ENCODE measurements at regions not wholly inside any gene's neighbourhood (a gene's known extent, or its start where the extent isn't known, plus 50 kb on each side); places are given as distances from the start of the nearest gene placed in this dataset.
"Not testable (repeated sequence)": the region's sequence is repeated elsewhere in the genome, so short reads cannot be mapped to it uniquely, and the experiment has no call there.

- DNase-seq = no peak
- Mint-ChIP-seq H3K27ac (no peak overlapping the region), H3K36me3 (ENCODE audit: insufficient read depth in 2 of 2) (no peaks in the 10 kb centered on the region), H3K4me3 (no peak overlapping the region), H3K9me3 (peaks cover 0 to 4% of the 10 kb centered on the region in 2 donors), H3K4me1 (ENCODE audit: low read depth) (peaks cover 12% of the 10 kb centered on the region), H3K27me3 (ENCODE audit: low read depth) (peaks cover 48% of the 10 kb centered on the region)
- no peak for ATAC-seq (replicated peaks in 1 of 2)
Observed at GRCh38 chr3:87800516-87800915, 258.3 kb downstream of the CGGBP1 start.

GRCh38 chr3:87798567-87798947, 260.2 kb downstream of the CGGBP1 start:
- Mint-ChIP-seq H3K36me3 (ENCODE audit: insufficient read depth in 2 of 2) (no peaks in the 10 kb centered on the region), H3K27me3 (ENCODE audit: low read depth) (peaks cover 63% of the 10 kb centered on the region), H3K4me3 (no peak overlapping the region), H3K4me1 (ENCODE audit: low read depth) (peaks cover 19% of the 10 kb centered on the region), H3K27ac (no peak overlapping the region), H3K9me3 (peaks cover 0 to 4% of the 10 kb centered on the region in 2 donors)
- DNase-seq (no peak), ATAC-seq (replicated peaks in 1 of 2) (no peak)

- H3K27me3 Mint-ChIP-seq (ENCODE audit: low read depth) = peaks cover 69% of the 10 kb centered on the region
- DNase-seq = no peak
Observed at GRCh38 chr3:87797872-87798566, 260.8 kb downstream of the CGGBP1 start.

GRCh38 chr3:87796843-87797185, 262.0 kb downstream of the CGGBP1 start:
- Mint-ChIP-seq H3K9me3 (peaks cover 0 to 4% of the 10 kb centered on the region in 2 donors), H3K27me3 (ENCODE audit: low read depth) (peaks cover 76% of the 10 kb centered on the region), H3K27ac (no peak overlapping the region), H3K4me3 (no peak overlapping the region), H3K4me1 (ENCODE audit: low read depth) (peaks cover 35% of the 10 kb centered on the region), H3K36me3 (ENCODE audit: insufficient read depth in 2 of 2) (no peaks in the 10 kb centered on the region)
- ATAC-seq (replicated peaks in 1 of 2) (no peak), DNase-seq (no peak)

More at GRCh38 chr3:87797872-87798566, 260.8 kb downstream of the CGGBP1 start:
- Mint-ChIP-seq H3K4me3 (no peak overlapping the region), H3K4me1 (ENCODE audit: low read depth) (peaks cover 24% of the 10 kb centered on the region), H3K36me3 (ENCODE audit: insufficient read depth in 2 of 2) (no peaks in the 10 kb centered on the region), H3K27ac (no peak overlapping the region), H3K9me3 (peaks cover 0 to 4% of the 10 kb centered on the region in 2 donors)
- ATAC-seq (replicated peaks in 1 of 2) = no peak

GRCh38 chr3:87796137-87796842, 262.5 kb downstream of the CGGBP1 start:
- Mint-ChIP-seq H3K27ac (no peak overlapping the region), H3K4me3 (no peak overlapping the region), H3K9me3 (peaks cover 0 to 4% of the 10 kb centered on the region in 2 donors), H3K4me1 (ENCODE audit: low read depth) (peaks cover 36% of the 10 kb centered on the region), H3K36me3 (ENCODE audit: insufficient read depth in 2 of 2) (no peaks in the 10 kb centered on the region), H3K27me3 (ENCODE audit: low read depth) (peaks cover 81% of the 10 kb centered on the region)
- no peak for ATAC-seq (replicated peaks in 1 of 2)
- DNase-seq = no peak

- ATAC-seq (replicated peaks in 1 of 2) = no peak
Observed at GRCh38 chr3:87795701-87796100, 263.1 kb downstream of the CGGBP1 start.

GRCh38 chr3:87793337-87793877, 265.4 kb downstream of the CGGBP1 start:
- DNase-seq (peak; percentile 3 to 10), ATAC-seq (replicated peaks in 1 of 2) (peak; percentile 38 to 52)
- no peak overlapping the region for H3K27ac Mint-ChIP-seq

More at GRCh38 chr3:87795701-87796100, 263.1 kb downstream of the CGGBP1 start:
- H3K4me3 Mint-ChIP-seq = no peak overlapping the region
- H3K9me3 Mint-ChIP-seq = peaks cover 0 to 4% of the 10 kb centered on the region in 2 donors
- peaks cover 87% of the 10 kb centered on the region for H3K27me3 Mint-ChIP-seq (ENCODE audit: low read depth)
- H3K4me1 Mint-ChIP-seq (ENCODE audit: low read depth) = peaks cover 36% of the 10 kb centered on the region
- no peaks in the 10 kb centered on the region for H3K36me3 Mint-ChIP-seq (ENCODE audit: insufficient read depth in 2 of 2)
- DNase-seq = no peak
- H3K27ac Mint-ChIP-seq = no peak overlapping the region

GRCh38 chr3:87792534-87793336, 266.1 kb downstream of the CGGBP1 start, which contains the start of gene HTR1F:
Gene HTR1F, plus strand, starts transcription at chr3:87792706.
- peak within 1 kb of the TSS; percentile 76 to 93 for H3K4me3 Mint-ChIP-seq
- peaks cover 78% of the 10 kb centered on the region for H3K27me3 Mint-ChIP-seq (ENCODE audit: low read depth)
- DNase-seq = peak; percentile 9 to 29
- no peak within 1 kb of the TSS for H3K27ac Mint-ChIP-seq
- peak; percentile 62 to 77 for ATAC-seq (replicated peaks in 1 of 2)
- H3K4me1 Mint-ChIP-seq (ENCODE audit: low read depth) = peaks cover 36% of the 10 kb centered on the region
- no peaks in the 10 kb centered on the region for H3K36me3 Mint-ChIP-seq (ENCODE audit: insufficient read depth in 2 of 2)
- peaks cover 0 to 4% of the 10 kb centered on the region in 2 donors for H3K9me3 Mint-ChIP-seq

More at GRCh38 chr3:87793337-87793877, 265.4 kb downstream of the CGGBP1 start:
- Mint-ChIP-seq H3K4me3 (peak overlapping the region; percentile 73 to 93), H3K4me1 (ENCODE audit: low read depth) (peaks cover 36% of the 10 kb centered on the region), H3K27me3 (ENCODE audit: low read depth) (peaks cover 84% of the 10 kb centered on the region), H3K9me3 (peaks cover 0 to 4% of the 10 kb centered on the region in 2 donors), H3K36me3 (ENCODE audit: insufficient read depth in 2 of 2) (no peaks in the 10 kb centered on the region)

- H3K36me3 Mint-ChIP-seq (ENCODE audit: insufficient read depth in 2 of 2) = no peaks in the 10 kb centered on the region
- H3K4me3 Mint-ChIP-seq = peak overlapping the region; percentile 76 to 93
- peaks cover 0 to 4% of the 10 kb centered on the region in 2 donors for H3K9me3 Mint-ChIP-seq
- no peak overlapping the region for H3K27ac Mint-ChIP-seq
- ATAC-seq (replicated peaks in 1 of 2) = no peak
- DNase-seq = no peak
- peaks cover 36% of the 10 kb centered on the region for H3K4me1 Mint-ChIP-seq (ENCODE audit: low read depth)
- peaks cover 72% of the 10 kb centered on the region for H3K27me3 Mint-ChIP-seq (ENCODE audit: low read depth)
Observed at GRCh38 chr3:87792198-87792533, 266.6 kb downstream of the CGGBP1 start.

- H3K27me3 Mint-ChIP-seq (ENCODE audit: low read depth) = peaks cover 67% of the 10 kb centered on the region
- DNase-seq (no peak), ATAC-seq (replicated peaks in 1 of 2) (no peak)
- H3K9me3 Mint-ChIP-seq = peaks cover 0 to 4% of the 10 kb centered on the region in 2 donors
- H3K4me1 Mint-ChIP-seq (ENCODE audit: low read depth) = peaks cover 31% of the 10 kb centered on the region
- H3K27ac Mint-ChIP-seq = no peak overlapping the region
- no peak overlapping the region for H3K4me3 Mint-ChIP-seq
- H3K36me3 Mint-ChIP-seq (ENCODE audit: insufficient read depth in 2 of 2) = no peaks in the 10 kb centered on the region
Observed at GRCh38 chr3:87791248-87792027, 267.4 kb downstream of the CGGBP1 start.

GRCh38 chr3:87789049-87789448, 269.8 kb downstream of the CGGBP1 start:
- not testable (repeated sequence) for H3K9me3 Mint-ChIP-seq; H3K27ac Mint-ChIP-seq; DNase-seq; ATAC-seq (replicated peaks in 1 of 2); H3K36me3 Mint-ChIP-seq (ENCODE audit: insufficient read depth in 2 of 2); H3K4me3 Mint-ChIP-seq
- H3K4me1 Mint-ChIP-seq (ENCODE audit: low read depth) = peaks cover 22% of the 10 kb centered on the region
- peaks cover 47% of the 10 kb centered on the region for H3K27me3 Mint-ChIP-seq (ENCODE audit: low read depth)

GRCh38 chr3:87788516-87788915, 270.3 kb downstream of the CGGBP1 start:
- no peak overlapping the region for H3K27ac Mint-ChIP-seq
- H3K4me3 Mint-ChIP-seq = no peak overlapping the region
- peaks cover 41% of the 10 kb centered on the region for H3K27me3 Mint-ChIP-seq (ENCODE audit: low read depth)
- no peak for DNase-seq
- no peak for ATAC-seq (replicated peaks in 1 of 2)
- H3K9me3 Mint-ChIP-seq = no peaks in the 10 kb centered on the region
- H3K4me1 Mint-ChIP-seq (ENCODE audit: low read depth) = peaks cover 16% of the 10 kb centered on the region
- H3K36me3 Mint-ChIP-seq (ENCODE audit: insufficient read depth in 2 of 2) = no peaks in the 10 kb centered on the region
